A549 (cell line): ENCODE measurements at regions not wholly inside any gene's neighbourhood (a gene's known extent, or its start where the extent isn't known, plus 50 kb on each side); places are given as distances from the start of the nearest gene placed in this dataset.

Source experiments
- ATAC-seq, 2 experiments: fragments of 200-7000 bp in 1 of 2; fragments of >200 bp in 1 of 2; cut with Nextera tagmentation in 1 of 2; cut with Tn5 transposase in 1 of 2; 3 replicates each; pipeline versions ENCODE4 v1.8.0 to v1.9.1; 2018 to 2020; ENCODE audit warnings: mild to moderate bottlenecking in 1 of 2, moderate library complexity in 1 of 2
- CTCF ChIA-PET: fragments of 300-600 bp; sonication (Branson Sonifier 250); formaldehyde crosslinking; extraction: SDS; loops from one replicate; lab custom pipeline; 2021; ENCODE audit warnings: antibody characterized with exemption, inconsistent platforms; lab: Yijun Ruan, JAX
- POLR2A ChIA-PET: fragments of 350-600 bp; formaldehyde crosslinking; extraction: SDS; loops from one replicate; lab custom pipeline; 2021; ENCODE audit warnings: antibody characterized with exemption, inconsistent platforms; lab: Yijun Ruan, JAX
- DNase-seq, 2 experiments: peaks; one replicate each; pipeline versions ENCODE4 v3.0.0 to v3.0.0-alpha.2; 2011 to 2016; ENCODE audit warnings: low read depth in 1 of 2, low spot score in 1 of 2
- FAIRE-seq: peaks from 2 replicates; lab custom pipeline; 2011; peaks lifted over from hg19 to GRCh38; lab: Jason Lieb, UNC
- H3K27ac ChIP-seq, 2 experiments: fragments of >200 bp; sonication (Bioruptor Twin); formaldehyde crosslinking; 3 replicates each; pipeline ENCODE4 v1.5.1; 2016 to 2017
- H3K4me1 ChIP-seq: fragments of >200 bp; sonication (Bioruptor Twin); formaldehyde crosslinking; 3 replicates; pipeline ENCODE4 v1.6.1; 2016
- H3K4me2 ChIP-seq: fragments of >200 bp; sonication (Bioruptor Twin); formaldehyde crosslinking; 3 replicates; pipeline ENCODE4 v1.6.1; 2016
- H3K4me3 ChIP-seq: fragments of >200 bp; sonication (Bioruptor Twin); formaldehyde crosslinking; 3 replicates; pipeline ENCODE4 v1.5.1; 2016
- H3K9me3 ChIP-seq: fragments of >200 bp; sonication (Bioruptor Twin); formaldehyde crosslinking; 3 replicates; pipeline ENCODE4 v1.6.1; 2016
- ATOH8 ChIP-seq: fragments of 250-450 bp; sonication (Bioruptor Pico); IDR thresholded peaks from 2 replicates; pipeline ENCODE4 v1.5.0; 2020; ENCODE audit warnings: low read depth, mild to moderate bottlenecking, moderate library complexity
- CEBPB ChIP-seq, 2 experiments: fragments of >200 bp in 1 of 2; sonication (Bioruptor Twin) in 1 of 2; formaldehyde crosslinking in 1 of 2; IDR thresholded peaks; 2 replicates each; pipeline ENCODE4 v1.6.1; 2012 to 2016
- CHD2 ChIP-seq: fragments of 150-350 bp; IDR thresholded peaks from 2 replicates; pipeline ENCODE4 v1.6.1; 2014; ENCODE audit warnings: low read length; ENCODE audit not compliant: partially characterized antibody
- EHF ChIP-seq: fragments of 250-450 bp; sonication (Bioruptor Pico); IDR thresholded peaks from 2 replicates; pipeline ENCODE4 v1.5.0; 2020; ENCODE audit warnings: mild to moderate bottlenecking
- EHMT2 ChIP-seq: fragments of 200-600 bp; sonication (generic); IDR thresholded peaks from 2 replicates; pipeline ENCODE4 v1.6.1; 2016; ENCODE audit warnings: antibody characterized with exemption, low read depth, mild to moderate bottlenecking, moderate library complexity
- ELK1 ChIP-seq: fragments of 150-350 bp; IDR thresholded peaks from 2 replicates; pipeline ENCODE4 v1.6.1; 2014; ENCODE audit warnings: low read depth, mild to moderate bottlenecking, low read length
- FOSL2 ChIP-seq, 2 experiments: fragments of 450-650 bp in 1 of 2; fragments of >200 bp in 1 of 2; sonication (Bioruptor Twin) in 1 of 2; formaldehyde crosslinking; IDR thresholded peaks; 2 replicates each; pipeline versions ENCODE4 v1.5.0 to v1.6.1; 2016 to 2020; ENCODE audit warnings: mild to moderate bottlenecking in 1 of 2, moderate library complexity in 1 of 2
- FOXS1 ChIP-seq: fragments of 250-450 bp; sonication (Bioruptor Pico); IDR thresholded peaks from 2 replicates; pipeline ENCODE4 v1.5.0; 2020; ENCODE audit warnings: mild to moderate bottlenecking, moderate library complexity
- GATA3 ChIP-seq: IDR thresholded peaks from 2 replicates; pipeline ENCODE4 v1.6.1; 2012; ENCODE audit warnings: borderline replicate concordance
- HES2 ChIP-seq: fragments of >200 bp; sonication (Bioruptor Twin); formaldehyde crosslinking; IDR thresholded peaks from 2 replicates; pipeline ENCODE4 v1.6.1; 2016
- JUN ChIP-seq, 2 experiments: fragments of >200 bp; sonication (Bioruptor Twin); formaldehyde crosslinking; IDR thresholded peaks; 2 replicates in 1 of 2; 3 replicates in 1 of 2; pipeline ENCODE4 v1.6.1; 2016 to 2017
- KDM5A ChIP-seq: fragments of 200-600 bp; sonication (generic); IDR thresholded peaks from 2 replicates; pipeline ENCODE4 v1.6.1; 2016; ENCODE audit warnings: antibody characterized with exemption, mild to moderate bottlenecking
- MAX ChIP-seq: IDR thresholded peaks from 2 replicates; pipeline ENCODE4 v1.6.1; 2012
- MAZ ChIP-seq: fragments of 150-350 bp; IDR thresholded peaks from 2 replicates; pipeline ENCODE4 v1.6.1; 2014; ENCODE audit warnings: antibody characterized with exemption, low read depth, low read length, borderline replicate concordance
- MYC ChIP-seq: IDR thresholded peaks from 2 replicates; pipeline ENCODE4 v1.6.1; 2012; ENCODE audit warnings: mild to moderate bottlenecking, inconsistent platforms, low read length, improper control_type of control experiment, borderline replicate concordance
- NPAS2 ChIP-seq: fragments of 250-450 bp; sonication (Bioruptor Pico); IDR thresholded peaks from 2 replicates; pipeline ENCODE4 v1.8.0; 2022; ENCODE audit warnings: mild to moderate bottlenecking, moderate library complexity, borderline replicate concordance
- POLR2A ChIP-seq: IDR thresholded peaks from 2 replicates; pipeline ENCODE4 v1.6.1; 2012; ENCODE audit warnings: mild to moderate bottlenecking, low read length
- RCOR1 ChIP-seq: fragments of 150-350 bp; IDR thresholded peaks from 2 replicates; pipeline ENCODE4 v1.6.1; 2014; ENCODE audit warnings: antibody characterized with exemption, low read length, low read depth
- RNF2 ChIP-seq: fragments of 200-600 bp; sonication (generic); IDR thresholded peaks from 2 replicates; pipeline ENCODE4 v1.6.1; 2016; ENCODE audit warnings: low read depth, mild to moderate bottlenecking, antibody characterized with exemption, moderate library complexity, borderline replicate concordance
- SREBF2 ChIP-seq: fragments of 450-650 bp; IDR thresholded peaks from 2 replicates; pipeline ENCODE4 v1.6.1; 2014; ENCODE audit warnings: mild to moderate bottlenecking, moderate library complexity
- TFCP2L1 ChIP-seq: fragments of 250-450 bp; sonication (Bioruptor Pico); IDR thresholded peaks from 2 replicates; pipeline ENCODE4 v1.5.0; 2021; ENCODE audit warnings: mild to moderate bottlenecking
- USF2 ChIP-seq: fragments of 450-650 bp; IDR thresholded peaks from 2 replicates; pipeline ENCODE4 v1.6.1; 2014; ENCODE audit warnings: antibody characterized with exemption
- ZFP36 ChIP-seq: fragments of 450-650 bp; IDR thresholded peaks from 2 replicates; pipeline ENCODE4 v1.6.1; 2014; ENCODE audit warnings: borderline replicate concordance; ENCODE audit not compliant: partially characterized antibody
- ZSCAN20 ChIP-seq: fragments of 250-450 bp; sonication (Bioruptor Pico); IDR thresholded peaks from 2 replicates; pipeline ENCODE4 v1.8.0; 2022; ENCODE audit warnings: mild to moderate bottlenecking, moderate library complexity
- WGBS: methylation state at CpG from one replicate; pipeline ENCODE4 v1.1.6; 2017; ENCODE audit errors: missing lambda C conversion rate; 5-methylcytosine and 5-hydroxymethylcytosine counted together
- TF ChIP-seq, protein P1 (sequence below): fragments of 250-450 bp; sonication (Bioruptor Pico); IDR thresholded peaks from 2 replicates; pipeline ENCODE4 v1.5.0; 2021; ENCODE audit warnings: mild to moderate bottlenecking, moderate library complexity, borderline replicate concordance
- TF ChIP-seq, protein P2 (sequence below): fragments of >200 bp; sonication (Bioruptor Twin); formaldehyde crosslinking; IDR thresholded peaks from 3 replicates; pipeline ENCODE4 v1.5.1; 2016

- ChIA-PET POLR2A (no interaction called here), CTCF (no interaction called here)
- H3K4me2 ChIP-seq, result no peak overlapping the region
- H3K27ac ChIP-seq, result no peak overlapping the region
- no peaks in the 10 kb centered on the region for H3K4me1 ChIP-seq
- FAIRE-seq (no peak), DNase-seq (no peak), ATAC-seq (no peak)
- H3K9me3 ChIP-seq, result no peaks in the 10 kb centered on the region; the same call in 2 of the 3 replicates
- no peak for TF ChIP-seq USF2
- TF ChIP-seq MAZ, result no peak
- TF ChIP-seq POLR2A, result no peak
- no peak for TF ChIP-seq TFCP2L1 (CRISPR knock-in tag)
- TF ChIP-seq ATOH8 (CRISPR knock-in tag), result no peak
- TF ChIP-seq RNF2, result no peak
- no peak for TF ChIP-seq NPAS2
- TF ChIP-seq EHF (CRISPR knock-in tag), result no peak
- TF ChIP-seq, protein P1, sequence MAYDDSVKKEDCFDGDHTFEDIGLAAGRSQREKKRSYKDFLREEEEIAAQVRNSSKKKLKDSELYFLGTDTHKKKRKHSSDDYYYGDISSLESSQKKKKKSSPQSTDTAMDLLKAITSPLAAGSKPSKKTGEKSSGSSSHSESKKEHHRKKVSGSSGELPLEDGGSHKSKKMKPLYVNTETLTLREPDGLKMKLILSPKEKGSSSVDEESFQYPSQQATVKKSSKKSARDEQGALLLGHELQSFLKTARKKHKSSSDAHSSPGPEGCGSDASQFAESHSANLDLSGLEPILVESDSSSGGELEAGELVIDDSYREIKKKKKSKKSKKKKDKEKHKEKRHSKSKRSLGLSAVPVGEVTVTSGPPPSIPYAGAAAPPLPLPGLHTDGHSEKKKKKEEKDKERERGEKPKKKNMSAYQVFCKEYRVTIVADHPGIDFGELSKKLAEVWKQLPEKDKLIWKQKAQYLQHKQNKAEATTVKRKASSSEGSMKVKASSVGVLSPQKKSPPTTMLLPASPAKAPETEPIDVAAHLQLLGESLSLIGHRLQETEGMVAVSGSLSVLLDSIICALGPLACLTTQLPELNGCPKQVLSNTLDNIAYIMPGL (CRISPR knock-in tag), result no peak
- TF ChIP-seq EHMT2, result no peak
- TF ChIP-seq MAX, result no peak
- TF ChIP-seq KDM5A, result no peak
- TF ChIP-seq JUN (IDR thresholded peaks at IDR 0.05), result no peak
- TF ChIP-seq HES2, result no peak
- TF ChIP-seq SREBF2, result no peak
- no peak for TF ChIP-seq ZFP36
- no peak for TF ChIP-seq GATA3
- 29% methylated on average over 5 of the region's 5 CpGs for WGBS
- H3K4me3 ChIP-seq, result no peak overlapping the region
These were observed 146.3 kb downstream of the SNX18 start for GRCh38 chr5:54663866-54664265.

DNA sequence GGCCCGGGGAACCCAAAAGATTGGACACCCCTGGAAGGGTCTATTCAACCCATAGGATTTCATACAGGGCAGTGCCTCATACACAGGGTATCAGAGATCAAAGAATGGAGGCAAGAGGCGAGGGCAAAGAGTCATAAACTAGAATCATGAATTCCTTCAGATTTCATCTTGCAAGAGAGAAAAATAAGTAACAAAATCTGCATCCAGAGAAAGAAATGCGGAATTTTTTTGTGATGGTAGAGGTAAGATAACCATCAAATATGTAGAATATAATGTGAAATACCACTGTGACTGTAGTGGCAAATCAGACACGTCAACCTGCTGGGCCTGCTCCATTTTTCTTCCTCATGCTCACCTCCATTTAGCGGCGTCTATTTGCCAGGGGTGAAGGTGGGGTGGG is 143.6 kb downstream of the SNX18 start:
- 60% methylated on average over 6 of the region's 6 CpGs for WGBS
- Histone ChIP-seq H3K4me2 (no peak overlapping the region), H3K4me3 (no peak overlapping the region), H3K27ac (no peak overlapping the region), H3K4me1 (no peaks in the 10 kb centered on the region), H3K9me3 (no peaks in the 10 kb centered on the region)
- no peak for TF ChIP-seq ZSCAN20 (CRISPR knock-in tag)
- TF ChIP-seq CEBPB (IDR thresholded peaks at IDR 0.05), result no peak
- no peak for TF ChIP-seq FOXS1 (CRISPR knock-in tag)
- TF ChIP-seq FOSL2 (IDR thresholded peaks at IDR 0.05), result no peak
- TF ChIP-seq FOSL2 (CRISPR knock-in tag; IDR thresholded peaks at IDR 0.05), result no peak
- TF ChIP-seq RCOR1, result no peak
- TF ChIP-seq MYC, result no peak
- no peak for TF ChIP-seq MAZ
- TF ChIP-seq, protein P2, sequence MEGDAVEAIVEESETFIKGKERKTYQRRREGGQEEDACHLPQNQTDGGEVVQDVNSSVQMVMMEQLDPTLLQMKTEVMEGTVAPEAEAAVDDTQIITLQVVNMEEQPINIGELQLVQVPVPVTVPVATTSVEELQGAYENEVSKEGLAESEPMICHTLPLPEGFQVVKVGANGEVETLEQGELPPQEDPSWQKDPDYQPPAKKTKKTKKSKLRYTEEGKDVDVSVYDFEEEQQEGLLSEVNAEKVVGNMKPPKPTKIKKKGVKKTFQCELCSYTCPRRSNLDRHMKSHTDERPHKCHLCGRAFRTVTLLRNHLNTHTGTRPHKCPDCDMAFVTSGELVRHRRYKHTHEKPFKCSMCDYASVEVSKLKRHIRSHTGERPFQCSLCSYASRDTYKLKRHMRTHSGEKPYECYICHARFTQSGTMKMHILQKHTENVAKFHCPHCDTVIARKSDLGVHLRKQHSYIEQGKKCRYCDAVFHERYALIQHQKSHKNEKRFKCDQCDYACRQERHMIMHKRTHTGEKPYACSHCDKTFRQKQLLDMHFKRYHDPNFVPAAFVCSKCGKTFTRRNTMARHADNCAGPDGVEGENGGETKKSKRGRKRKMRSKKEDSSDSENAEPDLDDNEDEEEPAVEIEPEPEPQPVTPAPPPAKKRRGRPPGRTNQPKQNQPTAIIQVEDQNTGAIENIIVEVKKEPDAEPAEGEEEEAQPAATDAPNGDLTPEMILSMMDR, result no peak
- TF ChIP-seq CHD2, result no peak
- no peak for TF ChIP-seq TFCP2L1 (CRISPR knock-in tag)
- no peak for TF ChIP-seq ELK1
- DNase-seq, result no peak
- CTCF ChIA-PET, result no interaction called here
- POLR2A ChIA-PET, result no interaction called here
- no peak for ATAC-seq
- FAIRE-seq, result no peak
